Keratinocyte (primary cell): ENCODE measurements at regions not wholly inside any gene's neighbourhood (a gene's known extent, or its start where the extent isn't known, plus 50 kb on each side); places are given as distances from the start of the nearest gene placed in this dataset.

Source experiments
- DNase-seq: peaks from one replicate; pipeline ENCODE4 v3.0.0-alpha.2; 2011; ENCODE audit warnings: low read depth, missing footprints, low spot score
- FAIRE-seq: peaks from 2 replicates; lab custom pipeline; 2011; peaks lifted over from hg19 to GRCh38; lab: Jason Lieb, UNC
- H2AFZ ChIP-seq: 2 replicates; pipeline ENCODE4 v1.6.0; 2012; ENCODE audit warnings: low read length, control low read depth, inconsistent platforms; ENCODE audit not compliant: control insufficient read depth
- H3K27ac ChIP-seq: 2 replicates; pipeline ENCODE4 v1.5.1; 2011; ENCODE audit warnings: low read length; ENCODE audit not compliant: control insufficient read depth, insufficient read depth
- H3K27me3 ChIP-seq: 3 replicates; pipeline ENCODE4 v1.6.0; 2011; ENCODE audit warnings: low read length; ENCODE audit not compliant: control insufficient read depth, insufficient read depth; ENCODE audit errors: extremely low read depth
- H3K36me3 ChIP-seq, 2 experiments: 2 replicates in 1 of 2; 3 replicates in 1 of 2; pipeline ENCODE4 v1.5.1; 2011; ENCODE audit warnings: low read length in 2 of 2, mild to moderate bottlenecking in 1 of 2; ENCODE audit not compliant: control insufficient read depth in 2 of 2, insufficient read depth in 2 of 2; ENCODE audit errors: extremely low read depth in 1 of 2
- H3K4me1 ChIP-seq: 3 replicates; pipeline ENCODE4 v1.5.1; 2011; ENCODE audit warnings: low read length; ENCODE audit not compliant: control insufficient read depth, insufficient read depth; ENCODE audit errors: extremely low read depth
- H3K4me2 ChIP-seq: 3 replicates; pipeline ENCODE4 v1.6.0; 2011; ENCODE audit warnings: low read depth, low read length; ENCODE audit not compliant: control insufficient read depth, insufficient read depth; ENCODE audit errors: extremely low read depth
- H3K4me3 ChIP-seq, 3 experiments: fragments of 200-600 bp in 1 of 3; sonication (generic) in 1 of 3; 2 replicates in 2 of 3; 3 replicates in 1 of 3; pipeline ENCODE4 v1.5.1; 2011 to 2016; ENCODE audit warnings: low read length in 3 of 3, mild to moderate bottlenecking in 3 of 3, control low read depth in 2 of 3, inconsistent platforms in 1 of 3, low read depth in 1 of 3, mixed read lengths in 1 of 3, mixed run types in 1 of 3, moderate library complexity in 1 of 3; ENCODE audit not compliant: control insufficient read depth in 2 of 3, insufficient read depth in 2 of 3; ENCODE audit errors: extremely low read depth in 1 of 3
- H3K79me2 ChIP-seq: 2 replicates; pipeline ENCODE4 v1.6.0; 2012; ENCODE audit warnings: low read length; ENCODE audit not compliant: control insufficient read depth, insufficient read depth
- H3K9ac ChIP-seq: 3 replicates; pipeline ENCODE4 v1.6.0; 2011; ENCODE audit warnings: low read length; ENCODE audit not compliant: control insufficient read depth, insufficient read depth; ENCODE audit errors: extremely low read depth
- H3K9me1 ChIP-seq: 3 replicates; pipeline ENCODE4 v1.6.0; 2011; ENCODE audit warnings: low read length; ENCODE audit not compliant: control insufficient read depth, insufficient read depth; ENCODE audit errors: extremely low read depth
- H3K9me3 ChIP-seq: 2 replicates; pipeline ENCODE4 v1.5.1; 2012; ENCODE audit warnings: low read depth, low read length; ENCODE audit not compliant: control insufficient read depth
- H4K20me1 ChIP-seq: 3 replicates; pipeline ENCODE4 v1.6.0; 2011; ENCODE audit warnings: low read length; ENCODE audit not compliant: control insufficient read depth, insufficient read depth; ENCODE audit errors: extremely low read depth
- CTCF ChIP-seq, 3 experiments: IDR thresholded peaks in 1 of 3; conservative IDR thresholded peaks in 1 of 3; optimal IDR thresholded peaks in 1 of 3; 2 replicates in 2 of 3; 3 replicates in 1 of 3; pipeline versions ENCODE3 to v1.5.1; 2011; ENCODE audit warnings: low read length in 3 of 3, mild to moderate bottlenecking in 3 of 3, moderate library complexity in 2 of 3, control low read depth in 1 of 3, inconsistent platforms in 1 of 3; ENCODE audit not compliant: insufficient read depth in 2 of 3; ENCODE audit errors: extremely low read depth in 1 of 3
- EZH2 ChIP-seq: IDR thresholded peaks from one replicate; pipeline ENCODE4 v1.6.1; 2012; ENCODE audit warnings: inconsistent platforms, mild to moderate bottlenecking, low read length, moderate library complexity
- dilution Hi-C: fragments of 300-500 bp; cut with MboI; formaldehyde crosslinking; loops from one replicate; pipeline ENCODE4 v1.7.0; 2020; ENCODE audit warnings: low sequenced_read_pairs; ENCODE audit not compliant: extremely low pct_ligation_motif_present

GRCh38 chr4:19806865-19807264 is 444.8 kb upstream of the SLIT2 start:
- Histone ChIP-seq H3K36me3 (no peaks in the 10 kb centered on the region), H4K20me1 (no peaks in the 10 kb centered on the region), H3K4me1 (no peaks in the 10 kb centered on the region), H3K9me1 (no peaks in the 10 kb centered on the region), H2AFZ (no peak overlapping the region), H3K27me3 (no peaks in the 10 kb centered on the region), H3K9ac (no peak overlapping the region), H3K4me2 (no peak overlapping the region), H3K9me3 (no peaks in the 10 kb centered on the region), H3K4me3 (no peak overlapping the region), H3K27ac (no peak overlapping the region), H3K79me2 (no peaks in the 10 kb centered on the region)
- FAIRE-seq (no peak), DNase-seq (no peak)
- TF ChIP-seq CTCF (optimal IDR thresholded peaks at IDR 0.05 in 1 of 3, IDR thresholded peaks at IDR 0.05 in 1 of 3, conservative IDR thresholded peaks at IDR 0.05 in 1 of 3; ENCODE audit: extremely low read depth in 1 of 3, insufficient read depth in 2 of 3, low read length in 3 of 3) (no peak), EZH2 (no peak)
- dilution Hi-C loops = no loop called here

GRCh38 chr4:19803406-19803805 is 448.3 kb upstream of the SLIT2 start:
- H3K4me1 ChIP-seq = no peaks in the 10 kb centered on the region
- H4K20me1 ChIP-seq = no peaks in the 10 kb centered on the region
- H3K9ac ChIP-seq = no peak overlapping the region
- no peak overlapping the region for H3K4me3 ChIP-seq
- no peak overlapping the region for H2AFZ ChIP-seq
- no peaks in the 10 kb centered on the region for H3K36me3 ChIP-seq
- H3K4me2 ChIP-seq = no peak overlapping the region
- TF ChIP-seq CTCF (optimal IDR thresholded peaks at IDR 0.05 in 1 of 3, IDR thresholded peaks at IDR 0.05 in 1 of 3, conservative IDR thresholded peaks at IDR 0.05 in 1 of 3; ENCODE audit: extremely low read depth in 1 of 3, insufficient read depth in 2 of 3, low read length in 3 of 3) = no peak
- H3K79me2 ChIP-seq = no peaks in the 10 kb centered on the region
- no peaks in the 10 kb centered on the region for H3K9me1 ChIP-seq
- no peak for DNase-seq
- no peaks in the 10 kb centered on the region for H3K27me3 ChIP-seq
- H3K27ac ChIP-seq = no peak overlapping the region
- FAIRE-seq = no peak
- no peaks in the 10 kb centered on the region for H3K9me3 ChIP-seq
- dilution Hi-C loops = no loop called here
